ENCODE measurements at regions not wholly inside any gene's neighbourhood (a gene's known extent, or its start where the extent isn't known, plus 50 kb on each side); places are given as distances from the start of the nearest gene placed in this dataset.

GRCh38 chr2:226620176-226620575, 179.4 kb downstream of the IRS1 start:
- DNase-seq (ENCODE audit: low spot score): no peak

GRCh38 chr2:226619707-226620106, 179.9 kb downstream of the IRS1 start:
- DNase-seq (ENCODE audit: low spot score): no peak

GRCh38 chr2:226618875-226619605, 180.6 kb downstream of the IRS1 start:
- DNase-seq (ENCODE audit: low spot score): no peak

GRCh38 chr2:226618544-226618874, 181.1 kb downstream of the IRS1 start:
- DNase-seq (ENCODE audit: low spot score): no peak

- DNase-seq (ENCODE audit: low spot score): no peak
Observed at GRCh38 chr2:226615891-226616290, 183.7 kb downstream of the IRS1 start.

- peak; percentile 70 for DNase-seq (ENCODE audit: low spot score)
Observed at GRCh38 chr2:226611944-226612318, 187.7 kb downstream of the IRS1 start.

- no peak for DNase-seq (ENCODE audit: low spot score)
Observed at GRCh38 chr2:226611196-226611943, 188.2 kb downstream of the IRS1 start.

- no peak for DNase-seq (ENCODE audit: low spot score)
Observed at GRCh38 chr2:226609366-226609765, 190.3 kb downstream of the IRS1 start.

GRCh38 chr2:226608451-226608850, 191.2 kb downstream of the IRS1 start:
- no peak for DNase-seq (ENCODE audit: low spot score)

GRCh38 chr2:226607379-226607778, 192.2 kb downstream of the IRS1 start:
- peak; percentile 70 for DNase-seq (ENCODE audit: low spot score)

GRCh38 chr2:226605642-226606041, 194.0 kb downstream of the IRS1 start:
- no peak for DNase-seq (ENCODE audit: low spot score)

- no peak for DNase-seq (ENCODE audit: low spot score)
Observed at GRCh38 chr2:226603606-226604005, 196.0 kb downstream of the IRS1 start.

- no peak for DNase-seq (ENCODE audit: low spot score)
Observed at GRCh38 chr2:226601881-226602662, 197.5 kb downstream of the IRS1 start.

GRCh38 chr2:226600802-226601201, 198.8 kb downstream of the IRS1 start:
- no peak for DNase-seq (ENCODE audit: low spot score)

GRCh38 chr2:226600184-226600583, 199.4 kb downstream of the IRS1 start:
- DNase-seq (ENCODE audit: low spot score): no peak

GRCh38 chr2:226589043-226589442, 210.6 kb downstream of the IRS1 start:
- no peak for DNase-seq (ENCODE audit: low spot score)

- DNase-seq (ENCODE audit: low spot score): no peak
Observed at GRCh38 chr2:226585130-226585561, 214.5 kb downstream of the IRS1 start.

- no peak for DNase-seq (ENCODE audit: low spot score)
Observed at GRCh38 chr2:226584518-226585055, 215.0 kb downstream of the IRS1 start.

- DNase-seq (ENCODE audit: low spot score): peak; percentile 93
Observed at GRCh38 chr2:226583715-226584114, 215.9 kb downstream of the IRS1 start.

- DNase-seq (ENCODE audit: low spot score): peak; percentile 25
Observed at GRCh38 chr2:226581661-226582060, 218.0 kb downstream of the IRS1 start.

- no peak for DNase-seq (ENCODE audit: low spot score)
Observed at GRCh38 chr2:226581004-226581403, 218.6 kb downstream of the IRS1 start.

GRCh38 chr2:226580403-226580802, 219.2 kb downstream of the IRS1 start:
- no peak for DNase-seq (ENCODE audit: low spot score)
